ENCODE measurements at regions not wholly inside any gene's neighbourhood (a gene's known extent, or its start where the extent isn't known, plus 50 kb on each side); places are given as distances from the start of the nearest gene placed in this dataset.

DNA sequence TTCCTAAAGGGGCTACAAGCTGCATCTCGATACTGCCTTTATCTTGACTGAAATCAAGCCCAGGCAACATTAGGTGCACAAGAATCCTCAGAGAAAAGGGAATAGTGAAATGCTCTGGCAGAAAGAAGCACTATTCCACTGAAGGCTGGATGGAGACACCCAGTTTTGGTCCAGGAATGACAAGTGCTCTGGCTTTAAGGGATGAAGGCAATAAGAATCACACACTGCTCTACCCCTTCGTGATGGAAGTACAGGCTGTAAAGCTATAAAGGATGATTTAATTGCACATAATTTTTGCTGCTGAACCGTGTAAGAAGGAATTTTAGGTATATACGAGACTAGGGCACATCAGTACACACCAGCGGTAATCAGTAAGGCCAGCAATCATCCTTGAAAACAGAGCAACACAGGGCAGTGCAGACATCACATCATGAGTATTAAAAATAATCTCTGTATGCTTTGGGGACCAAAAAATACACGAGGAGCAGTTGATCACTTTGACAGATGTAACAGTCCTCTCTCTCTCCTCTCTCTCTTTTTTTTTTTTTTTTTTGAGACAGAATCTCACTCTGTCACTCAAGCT is 414.6 kb upstream of the TBL1XR1 start:
- no peak for DNase-seq (ENCODE audit: low read depth)
- no peak overlapping the region for H3K4me3 ChIP-seq (ENCODE audit: low read depth, low read length)
- TF ChIP-seq, protein P1, sequence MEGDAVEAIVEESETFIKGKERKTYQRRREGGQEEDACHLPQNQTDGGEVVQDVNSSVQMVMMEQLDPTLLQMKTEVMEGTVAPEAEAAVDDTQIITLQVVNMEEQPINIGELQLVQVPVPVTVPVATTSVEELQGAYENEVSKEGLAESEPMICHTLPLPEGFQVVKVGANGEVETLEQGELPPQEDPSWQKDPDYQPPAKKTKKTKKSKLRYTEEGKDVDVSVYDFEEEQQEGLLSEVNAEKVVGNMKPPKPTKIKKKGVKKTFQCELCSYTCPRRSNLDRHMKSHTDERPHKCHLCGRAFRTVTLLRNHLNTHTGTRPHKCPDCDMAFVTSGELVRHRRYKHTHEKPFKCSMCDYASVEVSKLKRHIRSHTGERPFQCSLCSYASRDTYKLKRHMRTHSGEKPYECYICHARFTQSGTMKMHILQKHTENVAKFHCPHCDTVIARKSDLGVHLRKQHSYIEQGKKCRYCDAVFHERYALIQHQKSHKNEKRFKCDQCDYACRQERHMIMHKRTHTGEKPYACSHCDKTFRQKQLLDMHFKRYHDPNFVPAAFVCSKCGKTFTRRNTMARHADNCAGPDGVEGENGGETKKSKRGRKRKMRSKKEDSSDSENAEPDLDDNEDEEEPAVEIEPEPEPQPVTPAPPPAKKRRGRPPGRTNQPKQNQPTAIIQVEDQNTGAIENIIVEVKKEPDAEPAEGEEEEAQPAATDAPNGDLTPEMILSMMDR (conservative IDR thresholded peaks at IDR 0.05; ENCODE audit: low read depth, low read length) = no peak

DNA sequence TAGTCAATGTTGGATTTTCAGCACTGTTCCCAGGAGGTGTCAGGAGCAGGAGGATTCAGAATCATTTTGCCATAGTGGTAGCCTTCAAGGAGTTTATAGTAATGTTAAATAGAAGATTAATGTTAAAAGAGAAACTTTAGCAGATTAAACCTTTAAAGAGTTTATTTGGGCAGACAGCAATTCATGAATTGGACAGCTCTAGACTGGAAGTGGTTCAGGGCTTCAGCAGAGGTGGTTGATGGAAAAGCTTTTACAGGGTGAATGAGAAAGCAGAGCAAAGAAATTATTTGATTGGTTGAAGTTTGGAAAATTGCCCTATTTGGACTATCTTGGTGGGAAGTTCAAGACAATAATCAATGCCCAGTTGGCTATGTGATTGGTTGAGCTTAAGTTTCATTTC is 416.6 kb upstream of the TBL1XR1 start:
- DNase-seq (ENCODE audit: low read depth) = no peak
- TF ChIP-seq, protein P1 (conservative IDR thresholded peaks at IDR 0.05; ENCODE audit: low read depth, low read length) = no peak
- H3K4me3 ChIP-seq (ENCODE audit: low read depth, low read length) = no peak overlapping the region

- DNase-seq (ENCODE audit: low read depth) = peak; percentile 100
- H3K4me3 ChIP-seq (ENCODE audit: low read depth, low read length) = no peak overlapping the region
Observed at GRCh38 chr3:177615015-177615414, 417.7 kb upstream of the TBL1XR1 start.

DNA sequence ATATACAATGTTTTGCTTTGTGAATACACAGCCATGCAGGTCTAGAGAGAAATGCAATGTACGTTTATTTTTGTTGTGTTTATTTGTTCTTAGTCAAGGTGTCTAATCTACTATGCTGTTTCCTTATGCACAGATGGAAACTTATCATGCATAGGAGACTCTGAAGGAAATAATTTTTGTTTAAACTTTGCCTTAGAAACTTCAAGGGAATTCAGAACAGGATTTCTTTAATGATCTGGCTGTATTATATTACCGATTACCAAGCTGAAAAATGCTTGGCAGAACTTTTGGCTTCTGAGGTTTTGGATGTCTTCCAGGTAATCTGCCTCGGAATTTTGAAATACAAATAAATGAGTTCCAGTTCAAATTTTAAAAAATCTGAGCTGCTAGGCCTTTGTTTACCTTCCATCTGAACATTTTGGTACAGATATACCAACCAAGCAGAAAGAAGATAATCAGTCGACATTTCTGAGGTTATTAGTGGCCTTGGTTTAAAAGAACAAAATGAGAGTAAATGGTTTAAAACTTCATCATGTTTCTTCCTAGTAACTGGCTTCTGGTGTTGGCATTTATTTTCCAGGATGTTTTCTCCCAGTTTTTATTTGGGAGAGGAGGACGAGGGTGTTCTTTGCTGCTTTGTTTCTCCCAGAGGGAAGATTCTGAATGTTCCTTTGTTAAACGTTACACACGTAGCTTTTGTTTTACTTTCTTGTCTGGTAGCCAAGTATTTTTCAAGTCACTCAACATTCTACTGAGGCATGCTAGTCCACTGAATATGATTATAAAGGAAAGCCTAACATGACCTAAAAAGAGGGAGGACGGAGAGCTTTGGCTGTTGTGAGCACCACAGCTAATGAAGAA is 421.8 kb upstream of the TBL1XR1 start:
- TF ChIP-seq, protein P1 (conservative IDR thresholded peaks at IDR 0.05; ENCODE audit: low read depth, low read length) = no peak
- peak; percentile 93 for DNase-seq (ENCODE audit: low read depth)
- H3K4me3 ChIP-seq (ENCODE audit: low read depth, low read length) = no peak overlapping the region

More at GRCh38 chr3:177615015-177615414, 417.7 kb upstream of the TBL1XR1 start:
- TF ChIP-seq, protein P1 (conservative IDR thresholded peaks at IDR 0.05; ENCODE audit: low read depth, low read length) = no peak

DNA sequence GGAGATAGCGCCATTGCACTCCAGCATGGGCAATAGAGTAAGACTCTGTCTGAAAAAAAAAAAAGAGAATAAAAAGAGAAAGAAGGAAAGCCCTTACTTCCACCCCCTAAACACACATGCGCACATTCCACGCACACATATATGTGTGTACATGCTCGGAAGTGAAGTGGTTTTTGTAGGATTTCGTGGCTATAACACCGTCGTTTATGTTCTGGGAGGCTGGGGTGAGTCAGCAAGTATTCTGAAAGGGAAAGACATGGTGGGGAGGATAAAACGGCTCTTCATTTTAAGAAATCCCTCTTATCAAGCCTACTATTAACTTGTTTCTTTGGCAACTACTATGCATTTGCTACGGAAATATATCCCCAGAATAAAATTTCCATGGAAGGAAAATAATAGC is 422.8 kb upstream of the TBL1XR1 start:
- no peak for DNase-seq (ENCODE audit: low read depth)
- TF ChIP-seq, protein P1 (conservative IDR thresholded peaks at IDR 0.05; ENCODE audit: low read depth, low read length) = no peak
- H3K4me3 ChIP-seq (ENCODE audit: low read depth, low read length) = no peak overlapping the region

DNA sequence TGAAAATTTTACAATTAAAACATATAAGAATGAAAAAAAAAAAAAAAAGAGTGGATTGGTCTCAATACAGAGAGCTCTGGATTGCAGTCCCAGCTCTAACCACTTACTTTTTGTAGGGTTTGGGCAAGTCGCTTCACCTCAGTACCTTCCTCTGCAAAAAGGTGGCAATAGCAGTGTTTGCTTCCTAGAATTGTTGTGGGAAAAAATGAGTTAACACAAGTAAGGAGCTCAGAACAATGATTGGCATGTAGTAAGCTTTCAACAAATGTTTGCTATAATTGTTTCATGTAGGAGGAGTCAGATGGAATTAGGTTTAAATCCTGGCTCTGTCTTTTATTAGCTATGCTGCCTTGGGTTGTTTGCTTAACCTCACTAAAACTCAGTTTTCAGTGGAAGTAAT is 425.2 kb upstream of the TBL1XR1 start:
- DNase-seq (ENCODE audit: low read depth) = no peak
- H3K4me3 ChIP-seq (ENCODE audit: low read depth, low read length) = no peak overlapping the region
- TF ChIP-seq, protein P1 (conservative IDR thresholded peaks at IDR 0.05; ENCODE audit: low read depth, low read length) = no peak

Data from choroid plexus epithelial cell (primary cell).